ENCODE measurements at regions not wholly inside any gene's neighbourhood (a gene's known extent, or its start where the extent isn't known, plus 50 kb on each side); places are given as distances from the start of the nearest gene placed in this dataset.

DNA sequence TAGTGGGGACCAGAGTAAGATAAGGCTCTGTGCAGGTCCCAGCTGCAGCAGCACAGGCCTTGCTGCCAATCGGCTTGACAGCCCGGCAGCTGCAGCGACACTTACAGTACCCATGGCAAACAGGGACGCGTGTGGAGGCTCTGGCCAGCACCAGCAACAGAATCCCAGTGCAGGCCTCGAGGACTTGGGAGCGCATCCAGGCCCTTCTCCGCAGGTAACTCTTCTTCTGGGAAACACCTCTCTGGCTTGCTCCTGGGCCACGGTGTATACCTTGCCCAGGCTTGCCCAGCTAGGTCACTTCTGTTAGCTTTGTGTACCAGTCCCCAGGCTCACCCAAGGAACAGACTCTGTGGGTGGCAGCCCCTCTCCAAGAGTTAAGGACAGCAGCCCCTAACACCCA, 126.7 kb downstream of the CTTN start:
- Histone ChIP-seq H2AFZ (ENCODE audit: low read depth, low read length) (no peak overlapping the region), H4K20me1 (ENCODE audit: insufficient read depth) (no peaks in the 10 kb centered on the region), H3K4me2 (ENCODE audit: low read length) (no peak overlapping the region), H3K79me2 (replicated peaks; ENCODE audit: insufficient read depth, low read length) (peaks cover 14% of the 10 kb centered on the region), H3F3A (ENCODE audit: insufficient read depth, low read length, poor library complexity, severe bottlenecking) (no peaks in the 10 kb centered on the region), H3K27me3 (ENCODE audit: insufficient read depth, low read depth, low read length) (no peaks in the 10 kb centered on the region), H3K9me2 (ENCODE audit: insufficient read depth, low read length) (no peaks in the 10 kb centered on the region), H3K36me3 (ENCODE audit: insufficient read depth, low read length) (no peaks in the 10 kb centered on the region), H3K27ac (ENCODE audit: low read length) (no peak overlapping the region), H3K9ac (ENCODE audit: low read length) (no peak overlapping the region), H3K9me3 (ENCODE audit: low read length) (no peaks in the 10 kb centered on the region), H3K4me3 (ENCODE audit: low read length) (no peak overlapping the region)
- TF ChIP-seq REST (IDR thresholded peaks at IDR 0.05; ENCODE audit: borderline replicate concordance), result no peak

- H3K27me3 ChIP-seq (ENCODE audit: insufficient read depth, low read depth, low read length), result no peaks in the 10 kb centered on the region
- H4K20me1 ChIP-seq (ENCODE audit: insufficient read depth), result no peaks in the 10 kb centered on the region
- no peaks in the 10 kb centered on the region for H3K9me2 ChIP-seq (ENCODE audit: insufficient read depth, low read length)
- TF ChIP-seq EZH2 (IDR thresholded peaks at IDR 0.05; ENCODE audit: borderline replicate concordance, insufficient read depth, low read length, poor library complexity, severe bottlenecking) (no peak), EP300 (conservative IDR thresholded peaks at IDR 0.05; ENCODE audit: poor library complexity, severe bottlenecking) (no peak)
- peaks cover 14% of the 10 kb centered on the region for H3K79me2 ChIP-seq (replicated peaks; ENCODE audit: insufficient read depth, low read length)
- no peak overlapping the region for H3K4me3 ChIP-seq (ENCODE audit: low read length)
- H3K4me2 ChIP-seq (ENCODE audit: low read length), result no peak overlapping the region
- no peaks in the 10 kb centered on the region for H3K36me3 ChIP-seq (ENCODE audit: insufficient read depth, low read length)
- H2AFZ ChIP-seq (ENCODE audit: low read depth, low read length), result no peak overlapping the region
- no peaks in the 10 kb centered on the region for H3F3A ChIP-seq (ENCODE audit: insufficient read depth, low read length, poor library complexity, severe bottlenecking)
- no peaks in the 10 kb centered on the region for H3K9me3 ChIP-seq (ENCODE audit: low read length)
- peak overlapping the region; percentile 5 for H3K27ac ChIP-seq (ENCODE audit: low read length)
- H3K9ac ChIP-seq (ENCODE audit: low read length), result no peak overlapping the region
Observed at GRCh38 chr11:70525466-70525865, 127.1 kb downstream of the CTTN start.

GRCh38 chr11:70526116-70527045, 128.1 kb downstream of the CTTN start:
- Histone ChIP-seq H3K9ac (ENCODE audit: low read length) (no peak overlapping the region), H3K9me3 (ENCODE audit: low read length) (no peaks in the 10 kb centered on the region), H2AFZ (ENCODE audit: low read depth, low read length) (no peak overlapping the region), H3K9me2 (ENCODE audit: insufficient read depth, low read length) (no peaks in the 10 kb centered on the region), H4K20me1 (ENCODE audit: insufficient read depth) (no peaks in the 10 kb centered on the region), H3K79me2 (replicated peaks; ENCODE audit: insufficient read depth, low read length) (peaks cover 14% of the 10 kb centered on the region), H3K4me2 (ENCODE audit: low read length) (no peak overlapping the region), H3K4me3 (ENCODE audit: low read length) (no peak overlapping the region), H3K27me3 (ENCODE audit: insufficient read depth, low read depth, low read length) (no peaks in the 10 kb centered on the region), H3F3A (ENCODE audit: insufficient read depth, low read length, poor library complexity, severe bottlenecking) (no peaks in the 10 kb centered on the region), H3K36me3 (ENCODE audit: insufficient read depth, low read length) (no peaks in the 10 kb centered on the region), H3K27ac (ENCODE audit: low read length) (peak overlapping the region; percentile 5)
- TF ChIP-seq POLR2AphosphoS5 (IDR thresholded peaks at IDR 0.05), result no peak
- TF ChIP-seq MXI1 (conservative IDR thresholded peaks at IDR 0.05; ENCODE audit: poor library complexity, severe bottlenecking), result no peak
- TF ChIP-seq, protein P1, sequence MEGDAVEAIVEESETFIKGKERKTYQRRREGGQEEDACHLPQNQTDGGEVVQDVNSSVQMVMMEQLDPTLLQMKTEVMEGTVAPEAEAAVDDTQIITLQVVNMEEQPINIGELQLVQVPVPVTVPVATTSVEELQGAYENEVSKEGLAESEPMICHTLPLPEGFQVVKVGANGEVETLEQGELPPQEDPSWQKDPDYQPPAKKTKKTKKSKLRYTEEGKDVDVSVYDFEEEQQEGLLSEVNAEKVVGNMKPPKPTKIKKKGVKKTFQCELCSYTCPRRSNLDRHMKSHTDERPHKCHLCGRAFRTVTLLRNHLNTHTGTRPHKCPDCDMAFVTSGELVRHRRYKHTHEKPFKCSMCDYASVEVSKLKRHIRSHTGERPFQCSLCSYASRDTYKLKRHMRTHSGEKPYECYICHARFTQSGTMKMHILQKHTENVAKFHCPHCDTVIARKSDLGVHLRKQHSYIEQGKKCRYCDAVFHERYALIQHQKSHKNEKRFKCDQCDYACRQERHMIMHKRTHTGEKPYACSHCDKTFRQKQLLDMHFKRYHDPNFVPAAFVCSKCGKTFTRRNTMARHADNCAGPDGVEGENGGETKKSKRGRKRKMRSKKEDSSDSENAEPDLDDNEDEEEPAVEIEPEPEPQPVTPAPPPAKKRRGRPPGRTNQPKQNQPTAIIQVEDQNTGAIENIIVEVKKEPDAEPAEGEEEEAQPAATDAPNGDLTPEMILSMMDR (IDR thresholded peaks at IDR 0.05; ENCODE audit: poor library complexity, severe bottlenecking), result no peak
- no peak for TF ChIP-seq EP300 (conservative IDR thresholded peaks at IDR 0.05; ENCODE audit: poor library complexity, severe bottlenecking)
- no peak for TF ChIP-seq RAD21 (conservative IDR thresholded peaks at IDR 0.05)
- no peak for TF ChIP-seq SMC3 (conservative IDR thresholded peaks at IDR 0.05; ENCODE audit: poor library complexity)
- TF ChIP-seq REST (IDR thresholded peaks at IDR 0.05; ENCODE audit: borderline replicate concordance), result no peak
- no peak for TF ChIP-seq TAF1 (IDR thresholded peaks at IDR 0.05; ENCODE audit: low read depth)
- no peak for TF ChIP-seq EZH2 (IDR thresholded peaks at IDR 0.05; ENCODE audit: borderline replicate concordance, insufficient read depth, low read length, poor library complexity, severe bottlenecking)
